ENCODE measurements at regions not wholly inside any gene's neighbourhood (a gene's known extent, or its start where the extent isn't known, plus 50 kb on each side); places are given as distances from the start of the nearest gene placed in this dataset.

- no peak overlapping the region for H3K23ac ChIP-seq (ENCODE audit: low read depth, low read length)
- no peak overlapping the region for H3K27ac ChIP-seq (ENCODE audit: insufficient read depth, low read length)
- H3K79me1 ChIP-seq (ENCODE audit: low read depth in 1 of 2, low read length in 2 of 2) = no peaks in the 10 kb centered on the region
- no peak overlapping the region for H4K5ac ChIP-seq (ENCODE audit: low read depth, low read length)
- intact Hi-C loops (cut with micrococcal nuclease) (loop anchor here (1.0 kb wide), 1 partner anchor 79 kb away; the partner anchor contains the start of gene FAM50B), in situ Hi-C loops (cut with MboI; ENCODE audit: low sequenced_read_pairs) (no loop called here), dilution Hi-C loops (cut with HindIII; ENCODE audit: low sequenced_read_pairs, unreplicated experiment) (no loop called here)
- no peak overlapping the region for H2AK5ac ChIP-seq (ENCODE audit: low read depth, low read length)
- no peaks in the 10 kb centered on the region for H4K20me1 ChIP-seq (ENCODE audit: insufficient read depth, low read length)
- no peaks in the 10 kb centered on the region for H3K36me3 ChIP-seq (ENCODE audit: control insufficient read depth, insufficient read depth, low read length)
- 82% methylated on average over 4 of the region's 5 CpGs; no CpG with 5 or more reads in 1 of the 2 experiments for WGBS, 2 experiments (ENCODE audit: extremely low coverage in 2 of 2, insufficient read length in 1 of 2)
- peaks cover 14% of the 10 kb centered on the region for H3K4me1 ChIP-seq (ENCODE audit: control insufficient read depth, insufficient read depth, low read length)
- H3K9me3 ChIP-seq (ENCODE audit: control insufficient read depth, insufficient read depth, low read length) = no peaks in the 10 kb centered on the region
- ChIA-PET CTCF (no interaction called here), POLR2A (ENCODE audit: unreplicated experiment) (no interaction called here)
- peaks cover 9% of the 10 kb centered on the region for H3K9me1 ChIP-seq (ENCODE audit: insufficient read depth, low read length)
- H2BK20ac ChIP-seq (ENCODE audit: low read depth, low read length) = no peak overlapping the region
- no peak for DNase-seq
- H3K27me3 ChIP-seq (ENCODE audit: control insufficient read depth, insufficient read depth, low read length) = no peaks in the 10 kb centered on the region
- H3K4ac ChIP-seq (ENCODE audit: low read depth, low read length) = 0 out of 2 replicates have a peak overlapping the region, but pooled peaks have one; percentile 4
- no peak overlapping the region for H3K56ac ChIP-seq (ENCODE audit: extremely low read depth, insufficient read depth, low read length)
- TF ChIP-seq MAFK (IDR thresholded peaks at IDR 0.05; ENCODE audit: low read depth, low read length) (no peak), SMC3 (IDR thresholded peaks at IDR 0.05; ENCODE audit: low read depth, low read length) (no peak), POLR2A (IDR thresholded peaks at IDR 0.05; ENCODE audit: low read depth, low read length) (no peak), CHD1 (IDR thresholded peaks at IDR 0.05; ENCODE audit: low read depth, low read length) (no peak)
- no peak overlapping the region for H3K4me3 ChIP-seq (ENCODE audit: insufficient read depth, low read depth, low read length)
- H3K9ac ChIP-seq (ENCODE audit: low read depth, low read length) = no peak overlapping the region
- no peak overlapping the region for H3K18ac ChIP-seq (ENCODE audit: low read depth, low read length)
- peak overlapping the region; percentile 10; the same call in 1 of the 3 replicates for H2BK15ac ChIP-seq (ENCODE audit: low read depth, low read length)
- BruUV-seq (replicated peaks) = no TSS peak
- no peak overlapping the region for H2AFZ ChIP-seq (replicated peaks; ENCODE audit: low read length, poor library complexity)
- no peak for ATAC-seq (ENCODE audit: low read depth)
- H2AK9ac ChIP-seq (replicated peaks; ENCODE audit: low read depth, low read length, poor library complexity) = peak overlapping the region; percentile 31
- no peak overlapping the region for H4K91ac ChIP-seq (ENCODE audit: insufficient read depth, low read depth, low read length)
- H2BK120ac ChIP-seq (ENCODE audit: low read depth, low read length) = peak overlapping the region; percentile 75; the same call in 1 of the 2 replicates
- peak overlapping the region in 1 of 2 experiments; percentile 42; a peak in 2 of 4 replicates for H4K8ac ChIP-seq (ENCODE audit: low read depth in 2 of 2, low read length in 2 of 2)
- H3K14ac ChIP-seq (replicated peaks; ENCODE audit: low read depth, low read length) = no peak overlapping the region
- peak overlapping the region; percentile 20 for H2BK5ac ChIP-seq (ENCODE audit: low read depth, low read length, poor library complexity, severe bottlenecking)
- H3K4me2 ChIP-seq (ENCODE audit: low read depth, low read length) = no peak overlapping the region
Measured at GRCh38 chr6:3928111-3928510, 78.9 kb downstream of the FAM50B start.

Data from IMR-90 (cell line).